HG03342 (cell line): ENCODE measurements at regions not wholly inside any gene's neighbourhood (a gene's known extent, or its start where the extent isn't known, plus 50 kb on each side); places are given as distances from the start of the nearest gene placed in this dataset.
"Not testable (repeated sequence)": the region's sequence is repeated elsewhere in the genome, so short reads cannot be mapped to it uniquely, and the experiment has no call there.

Source experiments
- ATAC-seq: cut with Tn5 transposase; IDR thresholded peaks from one replicate; pipeline ENCODE4 v1.9.1; 2021; ENCODE audit warnings: mild to moderate bottlenecking, moderate library complexity; ENCODE audit not compliant: unreplicated experiment

DNA sequence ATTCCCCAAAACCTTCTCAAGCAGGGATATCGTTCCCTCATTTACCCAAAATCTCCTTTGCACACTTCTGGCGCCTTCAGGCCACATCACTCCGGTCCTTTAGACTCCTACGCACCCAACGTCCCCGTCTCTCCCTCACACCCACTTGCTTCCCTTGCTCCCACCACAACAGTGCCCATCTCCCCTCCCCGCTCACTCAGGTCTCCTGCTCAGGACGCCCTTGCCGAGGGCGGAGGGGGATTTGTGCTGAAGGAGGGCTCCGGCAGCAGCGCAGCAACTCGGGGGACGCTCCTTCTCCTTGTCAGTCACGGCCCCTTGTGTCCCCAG lies 71.6 kb downstream of the PCMTD2 start:
- ATAC-seq = not testable (repeated sequence)

DNA sequence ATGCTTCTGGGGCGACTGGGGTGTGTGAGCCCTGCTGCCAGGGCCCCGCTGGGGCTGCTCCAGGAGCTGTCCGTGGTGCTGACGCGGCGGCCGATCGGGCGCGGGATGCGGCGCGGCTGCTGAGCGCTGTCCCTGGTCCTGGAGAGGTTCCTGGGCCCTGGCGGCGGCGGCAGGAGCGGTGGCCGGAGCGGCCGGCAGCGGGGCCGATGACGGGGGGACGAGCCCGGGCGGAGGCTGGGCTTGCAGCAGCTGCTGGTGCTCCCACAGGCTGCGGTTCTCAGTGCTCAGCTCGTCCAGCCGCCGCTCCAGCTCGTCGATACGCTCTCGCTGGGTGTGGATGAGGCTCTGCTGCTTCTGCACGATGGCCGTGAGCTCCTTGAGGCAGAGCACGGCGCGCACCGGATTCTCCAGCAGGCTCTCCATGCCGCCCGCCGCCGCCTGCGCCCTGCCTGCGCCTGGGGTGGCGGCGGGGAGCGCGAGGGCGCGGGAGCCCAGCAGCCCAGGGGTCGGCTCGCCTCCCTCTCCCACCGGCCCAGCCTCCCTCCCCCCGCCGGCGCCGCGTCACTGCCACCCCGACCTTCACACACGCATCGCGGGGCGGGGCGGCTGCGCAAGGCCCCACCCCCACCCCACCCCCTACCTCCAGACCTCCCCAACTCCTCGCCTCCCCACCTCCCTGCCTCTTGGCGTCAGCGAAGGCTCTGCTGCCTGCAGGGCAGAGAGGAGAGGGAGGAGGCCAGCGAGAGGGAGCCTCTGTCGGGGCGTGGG lies 72.2 kb downstream of the PCMTD2 start:
- peak; percentile 77 for ATAC-seq

DNA sequence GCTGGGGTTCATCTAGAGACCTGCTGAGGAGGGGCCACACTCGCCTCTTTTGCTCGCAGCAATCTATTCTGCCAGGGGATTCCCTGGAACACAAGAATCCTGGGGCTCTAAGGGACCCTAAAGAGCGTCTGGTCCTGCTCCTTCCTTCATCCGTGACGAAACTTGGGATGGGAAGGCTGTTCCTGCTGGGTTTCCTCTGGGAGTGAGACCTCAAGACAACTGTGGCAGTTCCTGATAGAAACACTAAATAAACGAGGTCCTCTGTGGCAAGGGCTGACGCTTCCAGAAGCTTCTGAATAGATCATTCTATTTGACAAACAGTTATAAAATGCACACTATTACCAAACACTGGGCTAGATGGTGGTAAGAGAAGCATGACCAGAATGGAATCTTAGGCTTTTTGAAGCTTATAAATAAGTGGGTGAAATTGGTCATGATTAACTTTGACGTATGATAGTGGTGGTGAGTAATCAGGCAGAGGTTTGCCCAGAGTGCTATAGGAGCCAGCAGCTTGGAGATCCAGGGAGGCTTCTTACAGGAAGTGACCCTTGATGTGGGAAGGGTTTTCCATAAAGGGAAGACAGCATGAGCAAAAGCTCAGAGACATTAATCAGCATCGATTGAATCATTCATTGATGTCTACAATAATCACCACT lies 73.2 kb downstream of the PCMTD2 start:
- ATAC-seq = not testable (repeated sequence)

DNA sequence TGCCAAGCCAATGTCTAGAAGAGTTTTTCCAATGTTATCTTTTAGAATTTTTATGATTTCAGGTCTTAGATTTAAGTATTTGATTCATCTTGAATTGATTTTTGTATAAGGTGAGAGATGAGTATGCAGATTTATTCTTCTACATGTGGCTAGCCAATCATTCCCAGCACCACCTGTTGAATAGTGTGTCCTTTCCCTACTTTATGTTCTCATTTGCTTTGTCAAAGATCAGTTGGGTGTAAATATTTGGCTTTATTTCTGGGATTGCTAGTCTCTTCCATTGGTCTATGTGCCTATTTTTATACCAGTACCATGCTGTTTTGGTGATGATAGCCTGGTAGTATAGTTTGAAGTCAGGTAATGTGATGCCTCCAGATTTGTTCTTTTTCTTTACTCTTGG lies 77.1 kb downstream of the PCMTD2 start:
- not testable (repeated sequence) for ATAC-seq
